Urinary bladder (tissue), 3 donors: ENCODE measurements at regions not wholly inside any gene's neighbourhood (a gene's known extent, or its start where the extent isn't known, plus 50 kb on each side); places are given as distances from the start of the nearest gene placed in this dataset.
"Not testable (repeated sequence)": the region's sequence is repeated elsewhere in the genome, so short reads cannot be mapped to it uniquely, and the experiment has no call there.

ENCODE experiments used
- DNase-seq: peaks from one replicate; pipeline ENCODE4 v3.0.0-alpha.2; 2015; ENCODE audit errors: extremely low spot score
- H3K27ac ChIP-seq: one replicate; pipeline ENCODE4 v1.5.1; 2013; ENCODE audit warnings: low read depth, mild to moderate bottlenecking, moderate library complexity
- H3K36me3 ChIP-seq: one replicate; pipeline ENCODE4 v1.6.1; 2013; ENCODE audit warnings: mild to moderate bottlenecking, moderate library complexity; ENCODE audit not compliant: insufficient read depth
- H3K4me1 ChIP-seq: one replicate; pipeline ENCODE4 v1.6.1; 2013; ENCODE audit warnings: mild to moderate bottlenecking, moderate library complexity; ENCODE audit not compliant: insufficient read depth
- H3K4me3 ChIP-seq: one replicate; pipeline ENCODE4 v1.5.1; 2013; ENCODE audit warnings: low read depth, low read length
- WGBS: extraction: QIAGEN DNeasy Blood & Tissue Kit; methylation state at CpG from one replicate; pipeline ENCODE4 v1.1.7; 2013; 5-methylcytosine and 5-hydroxymethylcytosine counted together
- donor health status: healthy with polysubstance abuse.
- donor health status: healthy.

- no peak for DNase-seq
- WGBS: 92% methylated on average over 3 of the region's 3 CpGs
- Histone ChIP-seq H3K4me1 (no peaks in the 10 kb centered on the region), H3K27ac (no peak overlapping the region), H3K36me3 (no peaks in the 10 kb centered on the region), H3K4me3 (no peak overlapping the region)
These were observed 49.7 kb downstream of the SIPA1L2 start for GRCh38 chr1:232579958-232580941.

DNA sequence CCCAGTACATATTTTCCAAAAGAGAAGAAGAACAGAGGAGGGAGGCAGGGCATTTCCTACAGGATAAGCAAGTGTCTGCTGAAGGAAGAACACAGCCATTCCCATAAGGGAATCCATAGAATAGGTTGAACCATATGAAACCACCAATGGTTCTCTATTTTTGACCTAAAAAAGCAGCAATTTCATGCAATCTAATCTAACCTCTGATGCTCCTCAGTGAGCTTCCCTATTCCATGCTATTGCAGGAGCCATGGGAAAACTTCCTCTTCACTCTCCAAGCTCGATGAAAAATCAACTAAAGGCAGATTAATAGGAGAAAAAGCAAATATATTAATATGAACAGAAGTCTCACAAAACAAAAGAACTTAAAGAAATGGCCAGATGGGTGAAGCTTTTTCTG, 50.5 kb downstream of the SIPA1L2 start:
- no peaks in the 10 kb centered on the region for H3K36me3 ChIP-seq
- H3K4me3 ChIP-seq: no peak overlapping the region
- 68% methylated on average over 1 of the region's 1 CpG for WGBS
- no peaks in the 10 kb centered on the region for H3K4me1 ChIP-seq
- DNase-seq: no peak
- H3K27ac ChIP-seq: no peak overlapping the region

GRCh38 chr1:232578651-232579195, 51.2 kb downstream of the SIPA1L2 start:
- Histone ChIP-seq H3K27ac (no peak overlapping the region), H3K4me3 (no peak overlapping the region), H3K4me1 (no peaks in the 10 kb centered on the region), H3K36me3 (no peaks in the 10 kb centered on the region)
- no peak for DNase-seq
- WGBS: 77% methylated on average over 3 of the region's 3 CpGs

DNA sequence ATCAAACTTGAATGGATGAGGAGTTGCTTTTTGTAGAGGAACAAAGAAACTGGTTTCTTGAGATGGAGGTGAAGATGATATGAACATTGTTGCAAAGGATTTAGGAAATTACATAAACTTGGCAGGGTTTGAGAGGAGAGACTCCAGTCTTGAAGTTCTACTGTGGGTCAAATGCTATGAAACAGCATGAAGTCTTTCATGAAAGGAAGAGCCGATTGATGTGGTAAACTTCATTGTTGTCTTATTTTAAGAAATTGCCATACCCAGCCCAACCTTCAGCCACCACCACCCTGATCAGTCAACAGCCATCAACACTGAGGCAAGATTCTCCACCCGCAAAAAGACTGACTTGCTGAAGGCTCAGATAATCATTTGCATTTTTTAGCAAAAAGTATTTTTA, 52.2 kb downstream of the SIPA1L2 start:
- DNase-seq: no peak
- H3K4me3 ChIP-seq: no peak overlapping the region
- H3K27ac ChIP-seq: no peak overlapping the region
- no peaks in the 10 kb centered on the region for H3K4me1 ChIP-seq
- WGBS: 88% methylated on average over 2 of the region's 2 CpGs
- H3K36me3 ChIP-seq: no peaks in the 10 kb centered on the region

- no peaks in the 10 kb centered on the region for H3K4me1 ChIP-seq
- no peak for DNase-seq
- H3K36me3 ChIP-seq: no peaks in the 10 kb centered on the region
- WGBS: 81% methylated on average over 8 of the region's 8 CpGs
- no peak overlapping the region for H3K4me3 ChIP-seq
- no peak overlapping the region for H3K27ac ChIP-seq
These were observed 53.4 kb downstream of the SIPA1L2 start for GRCh38 chr1:232576537-232576936.

DNA sequence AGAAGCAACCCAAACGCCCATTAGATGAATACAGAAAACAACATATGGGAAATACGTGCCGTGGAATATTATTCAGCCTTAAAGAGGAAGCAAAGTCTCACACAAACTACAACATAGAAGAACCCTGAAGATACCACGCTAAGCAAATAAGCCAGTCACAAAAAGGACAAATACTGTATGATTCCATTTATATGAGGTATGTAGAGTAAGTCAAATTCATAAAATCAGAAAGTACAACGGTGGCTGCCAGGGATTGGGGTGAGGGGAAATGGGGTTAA, 54.2 kb downstream of the SIPA1L2 start:
- H3K4me3 ChIP-seq: no peak overlapping the region
- no peaks in the 10 kb centered on the region for H3K4me1 ChIP-seq
- no peak overlapping the region for H3K27ac ChIP-seq
- H3K36me3 ChIP-seq: no peaks in the 10 kb centered on the region
- DNase-seq: no peak
- WGBS: 76% methylated on average over 5 of the region's 5 CpGs

GRCh38 chr1:232574889-232575762, 54.8 kb downstream of the SIPA1L2 start:
- H3K36me3 ChIP-seq: no peaks in the 10 kb centered on the region
- no peak overlapping the region for H3K27ac ChIP-seq
- no peak for DNase-seq
- no peaks in the 10 kb centered on the region for H3K4me1 ChIP-seq
- WGBS: 40% methylated on average over 12 of the region's 12 CpGs
- no peak overlapping the region for H3K4me3 ChIP-seq

DNA sequence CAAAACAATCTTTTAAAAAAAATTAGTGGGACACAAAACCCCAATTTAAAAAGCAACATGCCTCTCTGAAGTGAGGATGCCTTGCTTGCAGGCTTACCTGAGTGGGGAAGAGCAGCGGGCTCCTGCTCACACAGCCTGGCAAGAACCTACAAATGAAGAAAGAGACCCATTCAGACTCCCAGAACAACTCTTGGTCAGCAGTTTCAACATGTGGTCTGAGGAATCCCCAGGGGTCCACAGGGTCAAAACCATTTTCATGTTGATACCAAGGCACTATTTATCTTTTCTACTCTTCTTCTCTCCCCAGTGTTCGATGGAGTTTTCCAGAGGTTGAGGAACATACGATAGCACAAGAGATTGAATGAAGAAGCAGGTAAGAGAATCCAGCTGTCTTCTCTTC, 55.9 kb downstream of the SIPA1L2 start:
- H3K4me1 ChIP-seq: no peaks in the 10 kb centered on the region

DNA sequence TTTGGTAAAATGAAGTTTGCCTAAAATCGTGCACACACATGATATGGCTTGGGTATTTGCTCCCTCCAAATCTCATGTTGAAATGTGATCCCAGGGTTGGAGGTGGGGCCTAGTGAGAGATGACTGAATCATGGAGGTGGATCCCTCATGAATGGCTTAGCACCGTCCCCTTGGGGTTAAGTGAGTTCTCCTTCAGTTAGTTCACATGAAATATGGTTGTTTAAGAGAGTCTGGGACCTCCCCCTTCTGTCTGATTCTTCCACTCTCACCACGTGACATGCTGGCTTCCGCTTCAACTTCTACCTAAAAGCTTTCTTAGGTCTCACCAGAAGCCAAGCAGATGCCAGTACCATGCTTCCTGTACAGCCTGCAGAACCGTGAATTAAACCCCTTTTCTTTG, 58.4 kb downstream of the SIPA1L2 start:
- Histone ChIP-seq H3K4me1 (peaks cover 6% of the 10 kb centered on the region), H3K4me3 (no peak overlapping the region), H3K36me3 (no peaks in the 10 kb centered on the region), H3K27ac (no peak overlapping the region)
- DNase-seq: no peak
- 84% methylated on average over 5 of the region's 5 CpGs for WGBS

More for the DNA sequence above, 55.9 kb downstream of the SIPA1L2 start:
- no peak overlapping the region for H3K27ac ChIP-seq
- no peak overlapping the region for H3K4me3 ChIP-seq
- no peaks in the 10 kb centered on the region for H3K36me3 ChIP-seq
- WGBS: 88% methylated on average over 3 of the region's 3 CpGs
- DNase-seq: no peak

DNA sequence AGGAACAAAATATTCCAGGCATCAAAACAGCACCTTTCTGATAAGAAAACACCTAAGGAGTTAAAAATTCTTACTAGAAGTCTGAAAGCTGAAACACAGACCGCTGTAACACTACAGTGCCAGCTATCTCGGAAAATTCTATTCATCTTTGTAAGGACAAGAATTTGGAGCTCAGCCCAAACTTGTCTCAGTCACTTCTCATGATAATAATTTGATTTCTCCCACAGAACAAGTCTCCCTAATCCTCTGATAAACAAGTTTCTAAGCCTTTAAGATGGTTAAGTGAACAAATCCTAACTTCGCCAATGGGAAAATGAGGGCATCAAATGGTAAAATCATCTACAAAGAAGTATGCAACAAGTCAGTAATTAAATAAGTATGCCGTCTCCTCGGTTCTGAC, 59.9 kb downstream of the SIPA1L2 start:
- no peak for DNase-seq
- 27% methylated on average over 5 of the region's 5 CpGs for WGBS
- no peaks in the 10 kb centered on the region for H3K36me3 ChIP-seq
- H3K27ac ChIP-seq: no peak overlapping the region
- peaks cover 6% of the 10 kb centered on the region for H3K4me1 ChIP-seq
- H3K4me3 ChIP-seq: no peak overlapping the region

- not testable (repeated sequence) for H3K4me1 ChIP-seq, H3K36me3 ChIP-seq, H3K27ac ChIP-seq
These were observed 60.4 kb downstream of the SIPA1L2 start for GRCh38 chr1:232569554-232569921.

GRCh38 chr1:232568906-232569553, 60.9 kb downstream of the SIPA1L2 start:
- H3K36me3 ChIP-seq: no peaks in the 10 kb centered on the region
- H3K27ac ChIP-seq: no peak overlapping the region
- peaks cover 6% of the 10 kb centered on the region for H3K4me1 ChIP-seq
- WGBS: 74% methylated on average over 9 of the region's 9 CpGs
- no peak overlapping the region for H3K4me3 ChIP-seq
- DNase-seq: no peak

More at GRCh38 chr1:232569554-232569921, 60.4 kb downstream of the SIPA1L2 start:
- 93% methylated on average over 11 of the region's 11 CpGs for WGBS
- DNase-seq, H3K4me3 ChIP-seq: not testable (repeated sequence)

GRCh38 chr1:232568331-232568852, 61.5 kb downstream of the SIPA1L2 start:
- WGBS: 84% methylated on average over 2 of the region's 2 CpGs
- no peak for DNase-seq
- Histone ChIP-seq H3K4me1 (peaks cover 6% of the 10 kb centered on the region), H3K36me3 (no peaks in the 10 kb centered on the region), H3K4me3 (no peak overlapping the region), H3K27ac (no peak overlapping the region)
